ENCODE measurements at regions not wholly inside any gene's neighbourhood (a gene's known extent, or its start where the extent isn't known, plus 50 kb on each side); places are given as distances from the start of the nearest gene placed in this dataset.

DNA sequence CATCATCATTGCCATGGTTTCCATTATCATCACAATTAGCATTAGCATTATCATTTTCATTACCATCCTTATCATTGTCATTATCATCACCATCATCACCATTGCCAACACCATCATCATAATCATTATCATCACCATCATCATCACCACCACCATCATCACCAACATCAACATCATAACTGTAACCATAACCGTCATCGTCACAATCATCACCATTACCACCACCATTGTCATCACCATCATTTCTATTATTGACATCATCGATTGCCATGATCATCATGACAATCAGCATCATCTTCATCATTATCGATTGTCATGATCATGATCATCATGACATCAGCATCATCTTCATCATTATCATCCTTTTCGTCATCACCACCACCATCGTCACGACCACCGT lies 88.9 kb upstream of the MSX1 start:
- TF ChIP-seq, protein P1, sequence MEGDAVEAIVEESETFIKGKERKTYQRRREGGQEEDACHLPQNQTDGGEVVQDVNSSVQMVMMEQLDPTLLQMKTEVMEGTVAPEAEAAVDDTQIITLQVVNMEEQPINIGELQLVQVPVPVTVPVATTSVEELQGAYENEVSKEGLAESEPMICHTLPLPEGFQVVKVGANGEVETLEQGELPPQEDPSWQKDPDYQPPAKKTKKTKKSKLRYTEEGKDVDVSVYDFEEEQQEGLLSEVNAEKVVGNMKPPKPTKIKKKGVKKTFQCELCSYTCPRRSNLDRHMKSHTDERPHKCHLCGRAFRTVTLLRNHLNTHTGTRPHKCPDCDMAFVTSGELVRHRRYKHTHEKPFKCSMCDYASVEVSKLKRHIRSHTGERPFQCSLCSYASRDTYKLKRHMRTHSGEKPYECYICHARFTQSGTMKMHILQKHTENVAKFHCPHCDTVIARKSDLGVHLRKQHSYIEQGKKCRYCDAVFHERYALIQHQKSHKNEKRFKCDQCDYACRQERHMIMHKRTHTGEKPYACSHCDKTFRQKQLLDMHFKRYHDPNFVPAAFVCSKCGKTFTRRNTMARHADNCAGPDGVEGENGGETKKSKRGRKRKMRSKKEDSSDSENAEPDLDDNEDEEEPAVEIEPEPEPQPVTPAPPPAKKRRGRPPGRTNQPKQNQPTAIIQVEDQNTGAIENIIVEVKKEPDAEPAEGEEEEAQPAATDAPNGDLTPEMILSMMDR (optimal IDR thresholded peaks at IDR 0.05 in 1 of 3, IDR thresholded peaks at IDR 0.05 in 1 of 3, conservative IDR thresholded peaks at IDR 0.05 in 1 of 3; ENCODE audit: extremely low read depth in 1 of 3, insufficient read depth in 2 of 3, low read length in 3 of 3) = no peak
- TF ChIP-seq EZH2 (IDR thresholded peaks at IDR 0.05; ENCODE audit: low read length) = no peak
